LNCaP clone FGC (cell line): ENCODE measurements at regions not wholly inside any gene's neighbourhood (a gene's known extent, or its start where the extent isn't known, plus 50 kb on each side); places are given as distances from the start of the nearest gene placed in this dataset.

Experiments
- DNase-seq: peaks from one replicate; pipeline ENCODE4 v3.0.0-alpha.2; 2011; ENCODE audit warnings: low read depth
- H3K4me3 ChIP-seq: 2 replicates; pipeline ENCODE4 v1.5.1; 2011; ENCODE audit warnings: mild to moderate bottlenecking, low read depth, low read length, control low read depth
- TF ChIP-seq, protein P1 (sequence below): IDR thresholded peaks from 2 replicates; pipeline ENCODE4 v1.5.1; 2012; ENCODE audit warnings: mild to moderate bottlenecking; ENCODE audit not compliant: control insufficient read depth, insufficient read depth; ENCODE audit errors: extremely low read depth

GRCh38 chr4:18241727-18242126, 220.2 kb upstream of the LCORL start:
- H3K4me3 ChIP-seq: no peak overlapping the region
- no peak for DNase-seq
- TF ChIP-seq, protein P1, sequence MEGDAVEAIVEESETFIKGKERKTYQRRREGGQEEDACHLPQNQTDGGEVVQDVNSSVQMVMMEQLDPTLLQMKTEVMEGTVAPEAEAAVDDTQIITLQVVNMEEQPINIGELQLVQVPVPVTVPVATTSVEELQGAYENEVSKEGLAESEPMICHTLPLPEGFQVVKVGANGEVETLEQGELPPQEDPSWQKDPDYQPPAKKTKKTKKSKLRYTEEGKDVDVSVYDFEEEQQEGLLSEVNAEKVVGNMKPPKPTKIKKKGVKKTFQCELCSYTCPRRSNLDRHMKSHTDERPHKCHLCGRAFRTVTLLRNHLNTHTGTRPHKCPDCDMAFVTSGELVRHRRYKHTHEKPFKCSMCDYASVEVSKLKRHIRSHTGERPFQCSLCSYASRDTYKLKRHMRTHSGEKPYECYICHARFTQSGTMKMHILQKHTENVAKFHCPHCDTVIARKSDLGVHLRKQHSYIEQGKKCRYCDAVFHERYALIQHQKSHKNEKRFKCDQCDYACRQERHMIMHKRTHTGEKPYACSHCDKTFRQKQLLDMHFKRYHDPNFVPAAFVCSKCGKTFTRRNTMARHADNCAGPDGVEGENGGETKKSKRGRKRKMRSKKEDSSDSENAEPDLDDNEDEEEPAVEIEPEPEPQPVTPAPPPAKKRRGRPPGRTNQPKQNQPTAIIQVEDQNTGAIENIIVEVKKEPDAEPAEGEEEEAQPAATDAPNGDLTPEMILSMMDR: no peak

GRCh38 chr4:18234108-18234507, 212.6 kb upstream of the LCORL start:
- H3K4me3 ChIP-seq: no peak overlapping the region
- no peak for DNase-seq
- TF ChIP-seq, protein P1: no peak

- no peak for DNase-seq
- TF ChIP-seq, protein P1: no peak
- H3K4me3 ChIP-seq: no peak overlapping the region
Measured at GRCh38 chr4:18231726-18232125, 210.2 kb upstream of the LCORL start.

DNA sequence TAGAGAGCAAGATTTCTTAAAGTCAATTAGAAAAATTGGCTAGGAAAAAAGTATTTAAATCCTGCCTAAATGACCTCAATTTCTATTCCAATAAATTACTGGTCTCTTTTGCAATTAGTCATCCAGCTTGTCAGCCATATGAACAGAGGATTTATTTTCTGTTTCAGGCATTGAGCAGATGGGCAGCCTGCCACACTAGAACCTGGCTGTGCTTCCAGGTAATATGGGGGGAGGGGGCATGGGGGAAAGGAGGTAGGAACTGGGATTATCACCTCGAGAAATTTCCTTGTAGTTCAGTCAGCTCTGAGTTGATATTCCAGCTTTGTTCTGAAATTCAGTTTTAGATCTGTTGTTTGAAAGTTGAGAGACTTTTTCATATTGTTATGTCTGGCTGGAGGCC, 206.3 kb upstream of the LCORL start:
- TF ChIP-seq, protein P1: no peak
- DNase-seq: no peak
- no peak overlapping the region for H3K4me3 ChIP-seq

DNA sequence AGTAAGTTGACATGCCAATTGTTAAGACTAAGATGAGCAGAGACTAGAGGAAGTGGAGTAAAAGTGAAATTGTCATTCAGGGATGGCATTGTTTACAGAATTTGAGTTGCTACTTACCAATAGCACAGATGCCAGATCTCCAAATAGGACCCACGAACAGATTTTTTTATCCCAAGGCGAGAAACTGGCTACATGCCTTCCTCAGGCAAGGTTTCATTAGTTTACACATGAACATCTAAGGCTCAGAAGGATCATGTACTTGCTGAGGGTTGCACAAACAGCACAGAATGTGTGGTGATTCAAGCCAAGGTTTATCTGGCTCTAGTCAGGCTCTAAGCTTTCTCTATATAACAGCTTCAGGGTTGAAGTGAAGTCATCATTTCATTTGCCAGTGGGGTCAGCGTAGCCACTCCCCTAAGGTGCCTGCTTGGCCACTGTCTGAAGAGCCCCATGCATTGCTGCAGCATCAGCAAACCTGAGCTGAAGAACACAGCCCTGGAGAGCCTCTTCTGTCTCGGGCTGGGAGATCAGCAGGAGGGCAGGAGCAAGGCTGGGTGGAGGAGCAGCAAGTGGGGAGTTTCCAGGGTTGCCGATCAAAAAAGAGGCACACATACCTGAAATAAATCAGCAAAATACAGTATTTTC, 193.0 kb upstream of the LCORL start:
- no peak for DNase-seq
- no peak overlapping the region for H3K4me3 ChIP-seq
- TF ChIP-seq, protein P1: no peak

DNA sequence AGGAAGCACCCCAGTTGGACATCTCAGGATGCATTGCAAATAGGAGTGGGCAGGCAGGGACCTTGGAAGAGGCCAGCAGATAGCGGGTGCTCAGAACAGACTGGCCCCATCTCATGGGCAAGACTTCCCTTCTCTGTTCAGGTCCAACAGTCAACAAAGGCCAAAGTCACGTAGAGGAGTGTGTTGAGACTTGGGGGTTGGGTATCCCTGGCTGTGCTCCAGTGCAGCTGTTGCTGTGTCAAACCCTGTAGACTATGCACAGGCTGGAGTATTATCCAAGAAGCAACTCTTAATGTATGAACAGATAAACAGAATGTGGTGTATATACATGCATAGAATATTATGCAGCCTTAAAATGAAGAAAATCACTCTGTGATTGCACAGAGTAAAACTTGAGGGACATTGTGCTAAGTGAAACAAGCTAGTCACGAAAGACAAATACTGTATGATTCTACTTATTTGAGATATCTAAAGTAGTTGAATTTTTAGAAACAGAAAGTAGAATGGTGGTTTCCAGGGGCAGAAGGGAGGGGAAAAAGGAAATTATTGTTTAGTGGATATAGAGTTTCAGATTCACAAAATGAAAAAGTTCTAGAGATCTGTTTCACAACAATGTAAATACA, 192.1 kb upstream of the LCORL start:
- H3K4me3 ChIP-seq: no peak overlapping the region
- TF ChIP-seq, protein P1: no peak
- DNase-seq: no peak

GRCh38 chr4:18209448-18209847, 187.9 kb upstream of the LCORL start:
- DNase-seq: no peak
- H3K4me3 ChIP-seq: no peak overlapping the region
- TF ChIP-seq, protein P1: no peak
